ENCODE measurements at regions not wholly inside any gene's neighbourhood (a gene's known extent, or its start where the extent isn't known, plus 50 kb on each side); places are given as distances from the start of the nearest gene placed in this dataset.
A peak's percentile ranks its signal among the peaks of the same experiment; 100 is the strongest.
"Not testable (repeated sequence)": the region's sequence is repeated elsewhere in the genome, so short reads cannot be mapped to it uniquely, and the experiment has no call there.

- no peak for DNase-seq (ENCODE audit: low spot score)
These were observed 448.1 kb upstream of the VRK2 start for GRCh38 chr2:57598551-57598950.

- DNase-seq (ENCODE audit: low spot score) = no peak
These were observed 443.9 kb upstream of the VRK2 start for GRCh38 chr2:57602733-57603132.

- DNase-seq (ENCODE audit: low spot score) = no peak
These were observed 431.6 kb upstream of the VRK2 start for GRCh38 chr2:57614988-57615387.

GRCh38 chr2:57615855-57616556 is 430.6 kb upstream of the VRK2 start:
- DNase-seq (ENCODE audit: low spot score) = no peak

GRCh38 chr2:57617318-57617717 is 429.3 kb upstream of the VRK2 start:
- no peak for DNase-seq (ENCODE audit: low spot score)

- DNase-seq (ENCODE audit: low spot score) = no peak
These were observed 425.4 kb upstream of the VRK2 start for GRCh38 chr2:57621122-57621663.

- DNase-seq (ENCODE audit: low spot score) = no peak
These were observed 424.6 kb upstream of the VRK2 start for GRCh38 chr2:57622009-57622408.

- DNase-seq (ENCODE audit: low spot score) = no peak
These were observed 390.4 kb upstream of the VRK2 start for GRCh38 chr2:57656198-57656597.

GRCh38 chr2:57669570-57669969 is 377.0 kb upstream of the VRK2 start:
- no peak for DNase-seq (ENCODE audit: low spot score)

GRCh38 chr2:57674025-57674424 is 372.6 kb upstream of the VRK2 start:
- no peak for DNase-seq (ENCODE audit: low spot score)

- DNase-seq (ENCODE audit: low spot score) = no peak
These were observed 371.9 kb upstream of the VRK2 start for GRCh38 chr2:57674743-57675142.

GRCh38 chr2:57677296-57677695 is 369.3 kb upstream of the VRK2 start:
- DNase-seq (ENCODE audit: low spot score) = no peak

- DNase-seq (ENCODE audit: low spot score) = no peak
These were observed 365.0 kb upstream of the VRK2 start for GRCh38 chr2:57681650-57682049.

GRCh38 chr2:57685032-57685431 is 361.6 kb upstream of the VRK2 start:
- DNase-seq (ENCODE audit: low spot score) = no peak

GRCh38 chr2:57692395-57692794 is 354.2 kb upstream of the VRK2 start:
- no peak for DNase-seq (ENCODE audit: low spot score)

GRCh38 chr2:57693177-57693576 is 353.4 kb upstream of the VRK2 start:
- DNase-seq (ENCODE audit: low spot score) = no peak

GRCh38 chr2:57693965-57694364 is 352.6 kb upstream of the VRK2 start:
- no peak for DNase-seq (ENCODE audit: low spot score)

- peak; percentile 69 for DNase-seq (ENCODE audit: low spot score)
These were observed 350.6 kb upstream of the VRK2 start for GRCh38 chr2:57696016-57696415.

GRCh38 chr2:57698392-57698791 is 348.2 kb upstream of the VRK2 start:
- DNase-seq (ENCODE audit: low spot score) = no peak

GRCh38 chr2:57698935-57699449 is 347.6 kb upstream of the VRK2 start:
- no peak for DNase-seq (ENCODE audit: low spot score)

GRCh38 chr2:57701391-57701791 is 345.2 kb upstream of the VRK2 start:
- no peak for DNase-seq (ENCODE audit: low spot score)

- DNase-seq (ENCODE audit: low spot score) = no peak
These were observed 343.2 kb upstream of the VRK2 start for GRCh38 chr2:57703407-57703806.

- DNase-seq (ENCODE audit: low spot score) = not testable (repeated sequence)
These were observed 338.8 kb upstream of the VRK2 start for GRCh38 chr2:57707794-57708193.

- peak; percentile 22 for DNase-seq (ENCODE audit: low spot score)
These were observed 334.6 kb upstream of the VRK2 start for GRCh38 chr2:57711991-57712390.

All from COLO829 (cell line).